ENCODE measurements at regions not wholly inside any gene's neighbourhood (a gene's known extent, or its start where the extent isn't known, plus 50 kb on each side); places are given as distances from the start of the nearest gene placed in this dataset.
"Not testable (repeated sequence)": the region's sequence is repeated elsewhere in the genome, so short reads cannot be mapped to it uniquely, and the experiment has no call there.

GRCh38 chr2:210955591-210955990 is 399.2 kb downstream of the CPS1 start:
- Mint-ChIP-seq H3K27me3 (no peaks in the 10 kb centered on the region), H3K4me1 (ENCODE audit: low read depth) (no peaks in the 10 kb centered on the region), H3K36me3 (ENCODE audit: low read depth) (no peaks in the 10 kb centered on the region), H3K4me3 (no peak overlapping the region), H3K27ac (no peak overlapping the region), H3K9me3 (no peaks in the 10 kb centered on the region)
- intact Hi-C loops (cut with micrococcal nuclease), result no loop called here

- intact Hi-C loops (cut with micrococcal nuclease), result no loop called here
- Mint-ChIP-seq H3K27me3 (no peaks in the 10 kb centered on the region), H3K27ac (no peak overlapping the region), H3K36me3 (ENCODE audit: low read depth) (no peaks in the 10 kb centered on the region), H3K4me3 (no peak overlapping the region), H3K4me1 (ENCODE audit: low read depth) (no peaks in the 10 kb centered on the region), H3K9me3 (no peaks in the 10 kb centered on the region)
Observed at GRCh38 chr2:210956101-210956500, 399.7 kb downstream of the CPS1 start.

GRCh38 chr2:210961249-210961648 is 404.9 kb downstream of the CPS1 start:
- H3K36me3 Mint-ChIP-seq (ENCODE audit: low read depth), result no peaks in the 10 kb centered on the region
- no peak overlapping the region for H3K4me3 Mint-ChIP-seq
- no peaks in the 10 kb centered on the region for H3K27me3 Mint-ChIP-seq
- H3K4me1 Mint-ChIP-seq (ENCODE audit: low read depth), result no peaks in the 10 kb centered on the region
- intact Hi-C loops (cut with micrococcal nuclease), result no loop called here
- no peaks in the 10 kb centered on the region for H3K9me3 Mint-ChIP-seq
- no peak overlapping the region for H3K27ac Mint-ChIP-seq

- no peak overlapping the region for H3K4me3 Mint-ChIP-seq
- H3K27me3 Mint-ChIP-seq, result no peaks in the 10 kb centered on the region
- H3K36me3 Mint-ChIP-seq (ENCODE audit: low read depth), result no peaks in the 10 kb centered on the region
- intact Hi-C loops (cut with micrococcal nuclease), result no loop called here
- H3K9me3 Mint-ChIP-seq, result no peaks in the 10 kb centered on the region
- no peak overlapping the region for H3K27ac Mint-ChIP-seq
- H3K4me1 Mint-ChIP-seq (ENCODE audit: low read depth), result no peaks in the 10 kb centered on the region
Observed at GRCh38 chr2:210963386-210963785, 407.0 kb downstream of the CPS1 start.

GRCh38 chr2:210964141-210964764 is 407.9 kb downstream of the CPS1 start:
- Mint-ChIP-seq H3K36me3 (ENCODE audit: low read depth) (no peaks in the 10 kb centered on the region), H3K4me1 (ENCODE audit: low read depth) (no peaks in the 10 kb centered on the region), H3K9me3 (no peaks in the 10 kb centered on the region), H3K27me3 (no peaks in the 10 kb centered on the region), H3K4me3 (no peak overlapping the region), H3K27ac (no peak overlapping the region)
- intact Hi-C loops (cut with micrococcal nuclease), result no loop called here

- H3K4me3 Mint-ChIP-seq, result no peak overlapping the region
- intact Hi-C loops (cut with micrococcal nuclease), result no loop called here
- H3K27me3 Mint-ChIP-seq, result no peaks in the 10 kb centered on the region
- no peaks in the 10 kb centered on the region for H3K4me1 Mint-ChIP-seq (ENCODE audit: low read depth)
- H3K9me3 Mint-ChIP-seq, result no peaks in the 10 kb centered on the region
- H3K27ac Mint-ChIP-seq, result no peak overlapping the region
- H3K36me3 Mint-ChIP-seq (ENCODE audit: low read depth), result no peaks in the 10 kb centered on the region
Observed at GRCh38 chr2:210965472-210965871, 409.1 kb downstream of the CPS1 start.

- Mint-ChIP-seq H3K9me3 (no peaks in the 10 kb centered on the region), H3K36me3 (ENCODE audit: low read depth) (no peaks in the 10 kb centered on the region), H3K4me1 (ENCODE audit: low read depth) (no peaks in the 10 kb centered on the region), H3K4me3 (no peak overlapping the region), H3K27me3 (no peaks in the 10 kb centered on the region), H3K27ac (no peak overlapping the region)
- intact Hi-C loops (cut with micrococcal nuclease), result no loop called here
Observed at GRCh38 chr2:210966330-210966729, 409.9 kb downstream of the CPS1 start.

GRCh38 chr2:210971431-210971830 is 415.0 kb downstream of the CPS1 start:
- Mint-ChIP-seq H3K36me3 (ENCODE audit: low read depth) (no peaks in the 10 kb centered on the region), H3K4me1 (ENCODE audit: low read depth) (no peaks in the 10 kb centered on the region), H3K27me3 (no peaks in the 10 kb centered on the region)

GRCh38 chr2:210986806-210987205 is 430.4 kb downstream of the CPS1 start:
- intact Hi-C loops (cut with micrococcal nuclease); H3K4me3 Mint-ChIP-seq; H3K36me3 Mint-ChIP-seq (ENCODE audit: low read depth); H3K27ac Mint-ChIP-seq; H3K4me1 Mint-ChIP-seq (ENCODE audit: low read depth); H3K27me3 Mint-ChIP-seq: not testable (repeated sequence)
- H3K9me3 Mint-ChIP-seq, result peaks cover 42% of the 10 kb centered on the region

More at GRCh38 chr2:210971431-210971830, 415.0 kb downstream of the CPS1 start:
- Mint-ChIP-seq H3K9me3 (no peaks in the 10 kb centered on the region), H3K4me3 (no peak overlapping the region), H3K27ac (no peak overlapping the region)
- intact Hi-C loops (cut with micrococcal nuclease), result no loop called here

GRCh38 chr2:210991107-210991506 is 434.7 kb downstream of the CPS1 start:
- H3K4me1 Mint-ChIP-seq (ENCODE audit: low read depth), result no peaks in the 10 kb centered on the region
- intact Hi-C loops (cut with micrococcal nuclease), result no loop called here
- H3K9me3 Mint-ChIP-seq, result peaks cover 41% of the 10 kb centered on the region
- no peak overlapping the region for H3K4me3 Mint-ChIP-seq
- no peaks in the 10 kb centered on the region for H3K27me3 Mint-ChIP-seq
- no peaks in the 10 kb centered on the region for H3K36me3 Mint-ChIP-seq (ENCODE audit: low read depth)
- no peak overlapping the region for H3K27ac Mint-ChIP-seq

- Mint-ChIP-seq H3K27ac (no peak overlapping the region), H3K36me3 (ENCODE audit: low read depth) (no peaks in the 10 kb centered on the region), H3K4me1 (ENCODE audit: low read depth) (no peaks in the 10 kb centered on the region), H3K27me3 (no peaks in the 10 kb centered on the region), H3K9me3 (peaks cover 17% of the 10 kb centered on the region), H3K4me3 (no peak overlapping the region)
- intact Hi-C loops (cut with micrococcal nuclease), result no loop called here
Observed at GRCh38 chr2:210994104-210994503, 437.7 kb downstream of the CPS1 start.

GRCh38 chr2:210997373-210997772 is 441.0 kb downstream of the CPS1 start:
- Mint-ChIP-seq H3K9me3 (peaks cover 23% of the 10 kb centered on the region), H3K4me3 (no peak overlapping the region), H3K36me3 (ENCODE audit: low read depth) (no peaks in the 10 kb centered on the region), H3K27ac (no peak overlapping the region), H3K27me3 (no peaks in the 10 kb centered on the region), H3K4me1 (ENCODE audit: low read depth) (no peaks in the 10 kb centered on the region)
- intact Hi-C loops (cut with micrococcal nuclease), result no loop called here

GRCh38 chr2:210998334-210998733 is 441.9 kb downstream of the CPS1 start:
- Mint-ChIP-seq H3K4me1 (ENCODE audit: low read depth) (no peaks in the 10 kb centered on the region), H3K27ac (no peak overlapping the region), H3K9me3 (peaks cover 23% of the 10 kb centered on the region), H3K27me3 (no peaks in the 10 kb centered on the region), H3K36me3 (ENCODE audit: low read depth) (no peaks in the 10 kb centered on the region), H3K4me3 (no peak overlapping the region)
- intact Hi-C loops (cut with micrococcal nuclease), result no loop called here

- no peaks in the 10 kb centered on the region for H3K4me1 Mint-ChIP-seq (ENCODE audit: low read depth)
- intact Hi-C loops (cut with micrococcal nuclease), result no loop called here
- no peaks in the 10 kb centered on the region for H3K36me3 Mint-ChIP-seq (ENCODE audit: low read depth)
- no peak overlapping the region for H3K27ac Mint-ChIP-seq
- H3K4me3 Mint-ChIP-seq, result no peak overlapping the region
- no peaks in the 10 kb centered on the region for H3K9me3 Mint-ChIP-seq
- no peaks in the 10 kb centered on the region for H3K27me3 Mint-ChIP-seq
Observed at GRCh38 chr2:211014376-211014775, 458.0 kb downstream of the CPS1 start.

GRCh38 chr2:211014906-211015305 is 458.5 kb downstream of the CPS1 start:
- H3K4me3 Mint-ChIP-seq, result no peak overlapping the region
- H3K36me3 Mint-ChIP-seq (ENCODE audit: low read depth), result no peaks in the 10 kb centered on the region
- H3K27me3 Mint-ChIP-seq, result no peaks in the 10 kb centered on the region
- H3K4me1 Mint-ChIP-seq (ENCODE audit: low read depth), result no peaks in the 10 kb centered on the region
- intact Hi-C loops (cut with micrococcal nuclease), result no loop called here
- no peak overlapping the region for H3K27ac Mint-ChIP-seq
- H3K9me3 Mint-ChIP-seq, result peaks cover under 1% of the 10 kb centered on the region
